ENCODE measurements at regions not wholly inside any gene's neighbourhood (a gene's known extent, or its start where the extent isn't known, plus 50 kb on each side); places are given as distances from the start of the nearest gene placed in this dataset.

DNA sequence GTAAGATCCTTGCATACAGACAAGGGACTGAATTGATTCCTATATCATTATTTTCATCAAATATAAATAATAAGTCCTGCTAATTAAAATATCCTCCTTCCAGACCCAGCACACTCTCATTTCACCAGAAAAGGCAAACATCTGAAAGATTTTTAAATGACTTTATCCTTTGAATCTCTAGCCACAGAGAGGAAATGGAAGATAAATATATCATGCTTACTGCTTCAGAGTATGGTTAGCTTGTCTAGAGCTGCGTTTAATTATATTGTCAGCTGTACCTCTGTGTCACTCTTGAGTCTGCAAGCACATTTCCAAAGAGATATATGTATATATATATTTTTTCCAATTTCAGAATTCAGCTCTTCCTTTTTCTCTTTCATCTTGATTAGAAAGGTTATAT is 232.7 kb downstream of the TRIB2 start:
- Histone ChIP-seq H3K4me3 (ENCODE audit: low read depth, low read length) (no peak overlapping the region), H3K27me3 (ENCODE audit: control insufficient read depth, insufficient read depth, low read length) (no peaks in the 10 kb centered on the region), H3K36me3 (ENCODE audit: control insufficient read depth, insufficient read depth, low read length) (no peaks in the 10 kb centered on the region)
- no peak for DNase-seq (ENCODE audit: low read depth)
- TF ChIP-seq, protein P1, sequence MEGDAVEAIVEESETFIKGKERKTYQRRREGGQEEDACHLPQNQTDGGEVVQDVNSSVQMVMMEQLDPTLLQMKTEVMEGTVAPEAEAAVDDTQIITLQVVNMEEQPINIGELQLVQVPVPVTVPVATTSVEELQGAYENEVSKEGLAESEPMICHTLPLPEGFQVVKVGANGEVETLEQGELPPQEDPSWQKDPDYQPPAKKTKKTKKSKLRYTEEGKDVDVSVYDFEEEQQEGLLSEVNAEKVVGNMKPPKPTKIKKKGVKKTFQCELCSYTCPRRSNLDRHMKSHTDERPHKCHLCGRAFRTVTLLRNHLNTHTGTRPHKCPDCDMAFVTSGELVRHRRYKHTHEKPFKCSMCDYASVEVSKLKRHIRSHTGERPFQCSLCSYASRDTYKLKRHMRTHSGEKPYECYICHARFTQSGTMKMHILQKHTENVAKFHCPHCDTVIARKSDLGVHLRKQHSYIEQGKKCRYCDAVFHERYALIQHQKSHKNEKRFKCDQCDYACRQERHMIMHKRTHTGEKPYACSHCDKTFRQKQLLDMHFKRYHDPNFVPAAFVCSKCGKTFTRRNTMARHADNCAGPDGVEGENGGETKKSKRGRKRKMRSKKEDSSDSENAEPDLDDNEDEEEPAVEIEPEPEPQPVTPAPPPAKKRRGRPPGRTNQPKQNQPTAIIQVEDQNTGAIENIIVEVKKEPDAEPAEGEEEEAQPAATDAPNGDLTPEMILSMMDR (IDR thresholded peaks at IDR 0.05; ENCODE audit: insufficient read depth, low read length, poor library complexity, severe bottlenecking): no peak

DNA sequence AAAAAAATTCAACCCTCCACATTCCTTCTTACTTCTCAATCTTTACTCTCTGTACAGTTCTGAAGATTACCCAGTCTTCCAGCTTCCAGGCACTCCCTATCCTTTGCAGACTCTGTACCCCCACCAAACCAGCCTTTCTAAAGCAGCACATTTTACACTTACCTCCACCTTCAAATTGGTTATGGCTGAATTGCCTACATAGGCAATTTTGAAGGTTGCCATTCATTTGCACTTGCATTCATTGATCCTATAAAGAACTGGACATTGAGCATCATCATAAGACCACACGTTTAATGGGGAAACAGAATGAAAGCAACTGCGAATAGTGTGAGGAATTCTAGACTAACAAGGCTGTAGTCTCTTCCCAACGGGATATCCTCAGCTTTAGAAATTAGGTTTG is 233.4 kb downstream of the TRIB2 start:
- Histone ChIP-seq H3K4me3 (ENCODE audit: low read depth, low read length) (no peak overlapping the region), H3K36me3 (ENCODE audit: control insufficient read depth, insufficient read depth, low read length) (no peaks in the 10 kb centered on the region), H3K27me3 (ENCODE audit: control insufficient read depth, insufficient read depth, low read length) (no peaks in the 10 kb centered on the region)
- no peak for DNase-seq (ENCODE audit: low read depth)
- TF ChIP-seq, protein P1 (IDR thresholded peaks at IDR 0.05; ENCODE audit: insufficient read depth, low read length, poor library complexity, severe bottlenecking): no peak

DNA sequence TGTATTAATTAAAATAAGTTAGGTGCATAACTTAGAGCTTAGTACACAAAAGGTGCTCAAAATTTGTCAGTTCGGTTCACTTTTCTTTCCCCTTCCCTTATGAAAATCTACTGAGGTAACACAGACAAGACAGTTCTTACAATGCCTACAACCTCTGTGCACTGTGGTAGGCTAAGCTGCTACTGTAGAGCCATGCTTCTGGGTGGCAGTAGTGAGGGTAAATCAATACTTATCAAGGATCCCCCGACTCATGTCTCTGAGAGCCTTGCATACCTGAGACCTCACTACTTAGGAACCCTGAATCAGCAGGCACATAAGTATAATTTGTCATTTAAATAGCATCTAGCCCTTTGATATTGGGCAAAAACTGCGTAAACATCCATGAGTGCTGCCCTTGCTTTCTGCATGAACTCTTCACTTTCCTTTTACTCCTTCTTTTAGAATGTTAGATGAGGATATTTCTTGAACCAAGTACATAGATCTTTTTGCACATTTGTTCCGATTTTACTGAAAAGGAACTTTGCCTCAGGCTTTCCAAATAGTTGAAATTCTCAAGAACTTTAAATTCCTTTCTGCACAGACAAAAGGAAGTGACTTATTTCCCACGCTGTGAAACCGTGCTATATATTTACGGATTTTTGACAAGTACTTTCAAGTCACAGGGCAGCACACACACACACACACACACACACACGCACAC is 234.4 kb downstream of the TRIB2 start:
- Histone ChIP-seq H3K27me3 (ENCODE audit: control insufficient read depth, insufficient read depth, low read length) (no peaks in the 10 kb centered on the region), H3K4me3 (ENCODE audit: low read depth, low read length) (no peak overlapping the region), H3K36me3 (ENCODE audit: control insufficient read depth, insufficient read depth, low read length) (no peaks in the 10 kb centered on the region)
- peak; percentile 28 for DNase-seq (ENCODE audit: low read depth)
- TF ChIP-seq, protein P1 (IDR thresholded peaks at IDR 0.05; ENCODE audit: insufficient read depth, low read length, poor library complexity, severe bottlenecking): no peak

DNA sequence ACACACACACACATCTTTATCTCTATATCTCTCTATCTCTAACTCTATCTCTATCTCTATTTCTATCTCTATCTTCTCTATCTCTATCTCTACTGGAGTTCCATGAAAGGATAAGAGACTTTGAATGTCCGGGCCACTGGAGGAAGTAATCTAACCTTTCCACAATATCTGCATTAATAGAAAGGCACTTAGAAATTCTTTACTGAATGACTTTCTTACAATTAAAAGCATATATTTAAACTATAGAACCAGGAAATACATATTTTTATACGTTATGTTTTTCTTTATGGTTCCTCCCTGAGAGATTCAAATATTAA is 234.9 kb downstream of the TRIB2 start:
- no peaks in the 10 kb centered on the region for H3K36me3 ChIP-seq (ENCODE audit: control insufficient read depth, insufficient read depth, low read length)
- no peak for DNase-seq (ENCODE audit: low read depth)
- no peaks in the 10 kb centered on the region for H3K27me3 ChIP-seq (ENCODE audit: control insufficient read depth, insufficient read depth, low read length)
- TF ChIP-seq, protein P1 (IDR thresholded peaks at IDR 0.05; ENCODE audit: insufficient read depth, low read length, poor library complexity, severe bottlenecking): no peak
- H3K4me3 ChIP-seq (ENCODE audit: low read depth, low read length): no peak overlapping the region

DNA sequence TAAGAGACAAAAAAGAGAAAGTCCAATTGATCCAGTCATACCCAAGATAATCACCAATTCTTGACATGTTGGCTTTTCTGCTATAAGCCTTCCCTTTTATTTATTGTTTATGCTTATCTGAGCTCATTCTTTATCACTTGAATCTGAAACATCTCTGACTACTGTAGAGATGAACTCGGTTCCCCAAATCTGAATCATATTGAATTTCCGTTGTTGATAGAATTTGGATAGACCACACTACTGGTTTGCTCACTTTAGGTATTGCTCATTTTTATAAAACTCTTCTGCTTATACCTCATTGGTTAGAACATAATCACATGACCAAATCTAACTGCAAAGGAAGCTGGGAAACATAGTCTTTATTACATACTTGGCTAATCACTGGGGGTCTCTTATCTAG is 236.9 kb downstream of the TRIB2 start:
- no peaks in the 10 kb centered on the region for H3K36me3 ChIP-seq (ENCODE audit: control insufficient read depth, insufficient read depth, low read length)
- DNase-seq (ENCODE audit: low read depth): no peak
- TF ChIP-seq, protein P1 (IDR thresholded peaks at IDR 0.05; ENCODE audit: insufficient read depth, low read length, poor library complexity, severe bottlenecking): no peak
- no peaks in the 10 kb centered on the region for H3K27me3 ChIP-seq (ENCODE audit: control insufficient read depth, insufficient read depth, low read length)
- no peak overlapping the region for H3K4me3 ChIP-seq (ENCODE audit: low read depth, low read length)

DNA sequence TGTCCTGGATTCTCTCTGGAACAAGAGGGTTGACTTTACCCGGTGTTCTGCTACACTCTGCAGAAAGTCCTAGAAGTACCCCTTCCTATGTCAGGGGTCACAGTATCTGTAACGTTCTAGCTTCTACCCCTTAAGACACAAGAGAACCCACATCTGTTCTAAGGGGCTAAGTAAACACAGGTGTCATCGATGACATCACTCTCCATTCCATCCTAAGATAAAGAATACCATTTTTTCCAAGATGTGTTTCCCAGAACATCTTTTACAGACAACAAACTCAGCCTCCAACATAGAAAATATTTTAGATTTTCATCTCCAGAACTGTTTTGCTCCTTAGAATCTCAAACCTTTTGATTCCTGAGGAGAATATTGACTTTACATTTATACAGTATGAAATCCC is 239.1 kb downstream of the TRIB2 start:
- TF ChIP-seq, protein P1 (IDR thresholded peaks at IDR 0.05; ENCODE audit: insufficient read depth, low read length, poor library complexity, severe bottlenecking): no peak
- no peak for DNase-seq (ENCODE audit: low read depth)
- H3K4me3 ChIP-seq (ENCODE audit: low read depth, low read length): no peak overlapping the region
- H3K27me3 ChIP-seq (ENCODE audit: control insufficient read depth, insufficient read depth, low read length): no peaks in the 10 kb centered on the region
- H3K36me3 ChIP-seq (ENCODE audit: control insufficient read depth, insufficient read depth, low read length): no peaks in the 10 kb centered on the region

All from kidney epithelial cell (primary cell).